ENCODE measurements at regions not wholly inside any gene's neighbourhood (a gene's known extent, or its start where the extent isn't known, plus 50 kb on each side); places are given as distances from the start of the nearest gene placed in this dataset.

GRCh38 chr14:100381395-100382105 lies 58.4 kb downstream of the SLC25A47 start:
- H3K4me3 Mint-ChIP-seq = no peak overlapping the region
- POLR2A ChIA-PET = no interaction called here

GRCh38 chr14:100382106-100382455 lies 58.9 kb downstream of the SLC25A47 start:
- Mint-ChIP-seq H3K27ac (no peak overlapping the region), H3K27me3 (no peaks in the 10 kb centered on the region), H3K9me3 (no peaks in the 10 kb centered on the region), H3K36me3 (peaks cover 1% of the 10 kb centered on the region), H3K4me1 (peaks cover 14% of the 10 kb centered on the region), H3K4me3 (no peak overlapping the region)
- no peak for DNase-seq
- ATAC-seq (ENCODE audit: low read depth) = no peak
- POLR2A ChIA-PET = interaction anchor here (2.5 kb wide), 1 partner anchor 264 kb away, joined by 8 read pairs; no protein-coding TSS in a partner anchor

More at GRCh38 chr14:100381395-100382105, 58.4 kb downstream of the SLC25A47 start:
- H3K27ac Mint-ChIP-seq = no peak overlapping the region
- H3K9me3 Mint-ChIP-seq = no peaks in the 10 kb centered on the region
- peaks cover 1% of the 10 kb centered on the region for H3K36me3 Mint-ChIP-seq
- DNase-seq = no peak
- peaks cover 18% of the 10 kb centered on the region for H3K4me1 Mint-ChIP-seq
- H3K27me3 Mint-ChIP-seq = no peaks in the 10 kb centered on the region
- no peak for ATAC-seq (ENCODE audit: low read depth)

- ATAC-seq (ENCODE audit: low read depth) (peak; percentile 82), DNase-seq (peak; percentile 73)
- Mint-ChIP-seq H3K4me3 (no peak overlapping the region), H3K27ac (no peak overlapping the region), H3K27me3 (no peaks in the 10 kb centered on the region), H3K9me3 (no peaks in the 10 kb centered on the region), H3K36me3 (peaks cover 1% of the 10 kb centered on the region), H3K4me1 (peaks cover 8% of the 10 kb centered on the region)
- POLR2A ChIA-PET = interaction anchor here (0.5 to 2.5 kb wide), 2 partner anchors 159 to 262 kb away, joined by 3 to 8 read pairs; no protein-coding TSS in a partner anchor
Observed at GRCh38 chr14:100383727-100384158, 60.6 kb downstream of the SLC25A47 start.

GRCh38 chr14:100384277-100384676 lies 61.1 kb downstream of the SLC25A47 start:
- Mint-ChIP-seq H3K4me3 (no peak overlapping the region), H3K4me1 (peaks cover 8% of the 10 kb centered on the region), H3K27me3 (no peaks in the 10 kb centered on the region), H3K9me3 (no peaks in the 10 kb centered on the region), H3K36me3 (peaks cover 1% of the 10 kb centered on the region), H3K27ac (no peak overlapping the region)
- ATAC-seq (ENCODE audit: low read depth) (no peak), DNase-seq (no peak)
- POLR2A ChIA-PET = interaction anchor here (0.7 to 2.5 kb wide), 2 partner anchors 155 to 261 kb away, joined by 3 to 8 read pairs; no protein-coding TSS in a partner anchor

- Mint-ChIP-seq H3K36me3 (peaks cover 1% of the 10 kb centered on the region), H3K4me3 (no peak overlapping the region), H3K27ac (no peak overlapping the region), H3K9me3 (no peaks in the 10 kb centered on the region), H3K27me3 (no peaks in the 10 kb centered on the region), H3K4me1 (peaks cover 8% of the 10 kb centered on the region)
- ATAC-seq (ENCODE audit: low read depth) (no peak), DNase-seq (no peak)
- POLR2A ChIA-PET = interaction anchor here (0.6 to 1.4 kb wide), 3 partner anchors 143 to 261 kb away, joined by 3 to 7 read pairs (median 3); no protein-coding TSS in a partner anchor
Observed at GRCh38 chr14:100384819-100385813, 62.0 kb downstream of the SLC25A47 start.

GRCh38 chr14:100386121-100386520 lies 63.0 kb downstream of the SLC25A47 start:
- POLR2A ChIA-PET = interaction anchor here (1.4 kb wide), 1 partner anchor 260 kb away, joined by 7 read pairs; no protein-coding TSS in a partner anchor
- no peak overlapping the region for H3K4me3 Mint-ChIP-seq
- H3K27me3 Mint-ChIP-seq = no peaks in the 10 kb centered on the region
- no peak overlapping the region for H3K27ac Mint-ChIP-seq
- DNase-seq (no peak), ATAC-seq (ENCODE audit: low read depth) (no peak)
- H3K4me1 Mint-ChIP-seq = peaks cover 8% of the 10 kb centered on the region
- peaks cover 1% of the 10 kb centered on the region for H3K36me3 Mint-ChIP-seq
- H3K9me3 Mint-ChIP-seq = no peaks in the 10 kb centered on the region

- POLR2A ChIA-PET = no interaction called here
- DNase-seq (no peak), ATAC-seq (ENCODE audit: low read depth) (no peak)
- H3K4me1 Mint-ChIP-seq = peaks cover 6% of the 10 kb centered on the region
- H3K9me3 Mint-ChIP-seq = no peaks in the 10 kb centered on the region
- H3K27ac Mint-ChIP-seq = no peak overlapping the region
- no peak overlapping the region for H3K4me3 Mint-ChIP-seq
- H3K36me3 Mint-ChIP-seq = peaks cover 1% of the 10 kb centered on the region
- H3K27me3 Mint-ChIP-seq = no peaks in the 10 kb centered on the region
Observed at GRCh38 chr14:100386846-100387245, 63.7 kb downstream of the SLC25A47 start.

GRCh38 chr14:100387450-100387849 lies 64.3 kb downstream of the SLC25A47 start:
- Mint-ChIP-seq H3K4me1 (peaks cover 9% of the 10 kb centered on the region), H3K9me3 (no peaks in the 10 kb centered on the region)

GRCh38 chr14:100388103-100389054 lies 65.2 kb downstream of the SLC25A47 start:
- H3K9me3 Mint-ChIP-seq = no peaks in the 10 kb centered on the region
- H3K4me1 Mint-ChIP-seq = peaks cover 11% of the 10 kb centered on the region
- no peak overlapping the region for H3K27ac Mint-ChIP-seq
- H3K27me3 Mint-ChIP-seq = no peaks in the 10 kb centered on the region
- DNase-seq (no peak), ATAC-seq (ENCODE audit: low read depth) (no peak)
- peaks cover 1% of the 10 kb centered on the region for H3K36me3 Mint-ChIP-seq
- POLR2A ChIA-PET = no interaction called here
- no peak overlapping the region for H3K4me3 Mint-ChIP-seq

More at GRCh38 chr14:100387450-100387849, 64.3 kb downstream of the SLC25A47 start:
- Mint-ChIP-seq H3K27ac (no peak overlapping the region), H3K4me3 (no peak overlapping the region), H3K36me3 (peaks cover 1% of the 10 kb centered on the region), H3K27me3 (no peaks in the 10 kb centered on the region)
- POLR2A ChIA-PET = no interaction called here
- DNase-seq (no peak), ATAC-seq (ENCODE audit: low read depth) (no peak)

- no peaks in the 10 kb centered on the region for H3K27me3 Mint-ChIP-seq
Observed at GRCh38 chr14:100389497-100390104, 66.5 kb downstream of the SLC25A47 start.

GRCh38 chr14:100391173-100391572 lies 68.0 kb downstream of the SLC25A47 start:
- H3K27me3 Mint-ChIP-seq = no peaks in the 10 kb centered on the region
- POLR2A ChIA-PET = no interaction called here
- no peak overlapping the region for H3K27ac Mint-ChIP-seq
- H3K36me3 Mint-ChIP-seq = no peaks in the 10 kb centered on the region
- peaks cover 8% of the 10 kb centered on the region for H3K4me1 Mint-ChIP-seq
- DNase-seq (no peak), ATAC-seq (ENCODE audit: low read depth) (no peak)
- no peaks in the 10 kb centered on the region for H3K9me3 Mint-ChIP-seq
- no peak overlapping the region for H3K4me3 Mint-ChIP-seq

More at GRCh38 chr14:100389497-100390104, 66.5 kb downstream of the SLC25A47 start:
- peaks cover 1% of the 10 kb centered on the region for H3K36me3 Mint-ChIP-seq
- POLR2A ChIA-PET = no interaction called here
- H3K9me3 Mint-ChIP-seq = no peaks in the 10 kb centered on the region
- H3K27ac Mint-ChIP-seq = no peak overlapping the region
- no peak for ATAC-seq (ENCODE audit: low read depth)
- H3K4me3 Mint-ChIP-seq = no peak overlapping the region
- H3K4me1 Mint-ChIP-seq = peaks cover 9% of the 10 kb centered on the region
- no peak for DNase-seq

GRCh38 chr14:100391724-100392123 lies 68.6 kb downstream of the SLC25A47 start:
- POLR2A ChIA-PET = no interaction called here
- DNase-seq (no peak), ATAC-seq (ENCODE audit: low read depth) (no peak)
- H3K4me1 Mint-ChIP-seq = peaks cover 8% of the 10 kb centered on the region
- no peaks in the 10 kb centered on the region for H3K27me3 Mint-ChIP-seq
- H3K27ac Mint-ChIP-seq = no peak overlapping the region
- no peak overlapping the region for H3K4me3 Mint-ChIP-seq
- no peaks in the 10 kb centered on the region for H3K36me3 Mint-ChIP-seq
- no peaks in the 10 kb centered on the region for H3K9me3 Mint-ChIP-seq

Measured in activated naive CD8-positive, alpha-beta T cell treated with anti-CD3 and anti-CD28 coated beads, Interleukin-2, amount 10 ng/mL, durations not matched to agents 7 days and 5 days (primary cell).